Coronary artery (tissue), 2 donors: ENCODE measurements at regions not wholly inside any gene's neighbourhood (a gene's known extent, or its start where the extent isn't known, plus 50 kb on each side); places are given as distances from the start of the nearest gene placed in this dataset.
"Not testable (repeated sequence)": the region's sequence is repeated elsewhere in the genome, so short reads cannot be mapped to it uniquely, and the experiment has no call there.

Experiments used
- DNase-seq: peaks from one replicate; pipeline ENCODE4 v3.0.0-alpha.2; 2017; ENCODE audit warnings: low spot score
- H3K27ac ChIP-seq, 2 donors: fragments of 200-600 bp; sonication (generic); one replicate each; pipeline ENCODE4 v1.5.1; 2016 to 2019
- H3K4me3 ChIP-seq: fragments of 200-600 bp; sonication (generic); 2 replicates; pipeline ENCODE4 v1.5.1; 2016; ENCODE audit warnings: mild to moderate bottlenecking, moderate library complexity
- TF ChIP-seq, protein P1 (sequence below): fragments of 200-600 bp; sonication (generic); IDR thresholded peaks from one replicate; pipeline ENCODE4 v1.5.1; 2019; ENCODE audit warnings: antibody characterized with exemption

DNA sequence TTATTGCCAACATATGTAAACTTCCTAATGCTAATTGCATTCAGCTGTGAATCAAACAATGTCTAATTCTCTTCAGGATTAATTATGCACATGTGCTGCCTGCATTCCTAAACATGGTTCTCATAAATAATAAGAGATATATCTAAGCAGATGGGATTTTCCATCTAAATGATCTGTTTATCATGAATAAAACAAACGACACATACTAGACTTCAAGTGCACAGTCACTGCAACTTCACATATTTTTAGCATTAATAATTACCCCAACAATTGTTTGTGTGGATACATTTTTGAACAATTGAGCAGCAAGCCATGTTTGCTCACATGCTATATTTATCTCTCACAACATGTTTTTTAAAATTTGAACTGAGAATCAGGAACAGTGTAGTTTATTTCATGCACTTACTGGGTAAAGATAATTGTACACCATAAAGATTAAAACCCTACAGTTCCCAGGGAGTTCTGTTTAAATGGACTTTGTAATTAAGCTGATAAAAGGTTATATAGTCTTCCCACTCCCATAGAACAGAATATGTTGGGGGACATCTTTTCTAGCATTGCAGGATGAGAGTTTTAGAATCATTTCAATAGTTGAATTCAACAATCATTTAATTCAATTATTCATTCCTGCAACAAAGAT, 378.5 kb downstream of the MDFIC start:
- Histone ChIP-seq H3K27ac (no peak overlapping the region), H3K4me3 (no peak overlapping the region)
- TF ChIP-seq, protein P1, sequence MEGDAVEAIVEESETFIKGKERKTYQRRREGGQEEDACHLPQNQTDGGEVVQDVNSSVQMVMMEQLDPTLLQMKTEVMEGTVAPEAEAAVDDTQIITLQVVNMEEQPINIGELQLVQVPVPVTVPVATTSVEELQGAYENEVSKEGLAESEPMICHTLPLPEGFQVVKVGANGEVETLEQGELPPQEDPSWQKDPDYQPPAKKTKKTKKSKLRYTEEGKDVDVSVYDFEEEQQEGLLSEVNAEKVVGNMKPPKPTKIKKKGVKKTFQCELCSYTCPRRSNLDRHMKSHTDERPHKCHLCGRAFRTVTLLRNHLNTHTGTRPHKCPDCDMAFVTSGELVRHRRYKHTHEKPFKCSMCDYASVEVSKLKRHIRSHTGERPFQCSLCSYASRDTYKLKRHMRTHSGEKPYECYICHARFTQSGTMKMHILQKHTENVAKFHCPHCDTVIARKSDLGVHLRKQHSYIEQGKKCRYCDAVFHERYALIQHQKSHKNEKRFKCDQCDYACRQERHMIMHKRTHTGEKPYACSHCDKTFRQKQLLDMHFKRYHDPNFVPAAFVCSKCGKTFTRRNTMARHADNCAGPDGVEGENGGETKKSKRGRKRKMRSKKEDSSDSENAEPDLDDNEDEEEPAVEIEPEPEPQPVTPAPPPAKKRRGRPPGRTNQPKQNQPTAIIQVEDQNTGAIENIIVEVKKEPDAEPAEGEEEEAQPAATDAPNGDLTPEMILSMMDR: no peak
- DNase-seq: no peak

DNA sequence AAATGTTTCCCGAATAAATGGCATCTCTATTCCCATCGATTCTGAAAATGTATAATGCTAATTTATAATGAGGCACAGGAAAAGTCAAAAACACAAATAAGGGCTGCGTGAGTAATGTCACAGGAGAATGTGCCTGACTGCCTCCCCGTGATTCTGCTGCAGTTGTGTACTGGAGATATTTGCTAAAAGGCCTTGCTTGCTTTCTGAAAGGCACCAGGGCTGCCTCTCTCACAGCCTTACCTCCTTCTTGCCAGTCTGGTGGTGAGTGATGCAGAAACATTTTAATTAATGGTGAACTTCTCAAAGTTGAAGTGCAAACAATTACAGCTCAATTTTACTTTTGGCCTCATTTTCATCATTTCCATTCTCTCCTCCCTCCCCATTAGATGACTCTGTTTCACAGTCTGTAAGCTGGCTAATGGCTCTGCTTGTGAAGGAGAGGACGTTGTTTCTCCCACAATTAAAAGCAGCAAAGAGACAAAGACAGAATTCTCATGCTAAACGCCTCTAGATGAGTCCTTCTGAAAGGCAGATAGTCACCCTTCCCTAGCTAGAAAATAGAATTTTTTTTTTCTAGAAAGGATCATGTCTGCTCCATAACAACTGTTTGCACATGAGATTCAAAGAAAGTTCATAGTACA, 377.6 kb downstream of the MDFIC start:
- Histone ChIP-seq H3K27ac (no peak overlapping the region), H3K4me3 (no peak overlapping the region)
- TF ChIP-seq, protein P1: no peak
- no peak for DNase-seq

DNA sequence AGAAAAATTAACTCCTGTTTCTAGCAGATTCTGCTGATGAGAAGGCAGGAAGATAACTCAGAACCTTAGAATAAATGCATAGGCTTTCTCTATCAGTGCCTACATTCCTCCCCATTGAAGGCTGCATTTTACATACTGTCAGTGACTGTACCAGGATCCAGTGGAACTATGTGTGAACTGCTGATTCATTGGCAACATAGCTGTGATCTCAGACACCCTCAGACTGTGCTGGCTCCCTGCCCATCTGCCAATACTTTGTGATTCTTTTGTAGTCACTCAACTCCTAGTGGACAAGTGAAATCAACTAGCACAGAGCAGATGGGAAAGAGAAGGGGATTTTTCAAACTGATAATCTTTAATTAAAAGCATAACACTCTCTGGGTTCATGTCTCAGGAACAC, 375.8 kb downstream of the MDFIC start:
- H3K4me3 ChIP-seq: no peak overlapping the region
- H3K27ac ChIP-seq: no peak overlapping the region
- TF ChIP-seq, protein P1: no peak
- no peak for DNase-seq

DNA sequence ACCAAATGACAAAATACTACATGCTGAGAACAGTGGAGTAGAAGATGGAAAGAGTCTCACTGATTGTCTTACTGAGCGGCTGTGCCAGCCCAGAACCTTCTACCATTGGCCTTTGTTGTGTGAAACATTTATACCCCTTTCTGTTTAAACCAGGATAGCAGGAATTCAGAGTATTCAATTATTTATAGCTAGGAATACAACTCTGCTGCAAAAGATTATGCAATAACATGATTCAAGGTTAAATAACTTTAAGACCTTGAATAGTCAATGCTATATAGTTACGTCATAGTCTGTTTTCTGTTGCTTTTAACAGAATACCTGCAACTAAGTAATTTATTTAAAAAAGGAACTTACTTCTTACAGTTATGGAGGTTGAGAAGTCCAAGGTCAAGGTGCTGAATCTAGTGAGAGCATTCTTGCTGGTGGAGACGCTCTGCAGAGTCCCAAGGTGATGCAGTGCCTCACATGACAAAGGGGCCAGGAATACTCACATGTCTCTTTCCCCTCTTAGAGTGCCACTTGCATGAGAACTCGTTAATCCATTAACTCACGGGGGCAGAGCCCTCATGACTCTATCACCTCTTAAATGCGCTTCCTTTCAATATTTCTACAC, 371.8 kb downstream of the MDFIC start:
- TF ChIP-seq, protein P1: no peak
- DNase-seq: no peak
- Histone ChIP-seq H3K4me3 (no peak overlapping the region), H3K27ac (no peak overlapping the region)

DNA sequence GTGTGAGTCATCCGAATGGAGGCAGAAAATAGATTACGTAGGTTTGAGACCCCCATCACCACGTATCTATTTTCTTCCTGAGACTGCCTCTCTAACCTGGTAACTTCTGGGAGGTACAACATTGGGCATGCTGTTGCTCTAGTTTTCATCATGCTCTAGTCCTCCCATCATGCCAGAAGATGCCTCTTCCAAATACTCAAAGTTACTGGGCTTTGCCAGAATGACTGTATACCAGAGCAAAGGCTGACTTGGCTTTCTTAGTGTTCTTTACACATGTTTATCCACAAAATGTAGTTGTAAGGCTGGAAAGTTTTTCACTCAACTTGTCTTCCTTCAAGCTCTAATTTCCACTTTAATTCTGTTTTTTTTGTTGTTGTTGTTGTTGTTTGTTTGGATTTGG, 370.5 kb downstream of the MDFIC start:
- no peak for DNase-seq
- no peak overlapping the region for H3K27ac ChIP-seq
- TF ChIP-seq, protein P1: no peak
- no peak overlapping the region for H3K4me3 ChIP-seq

DNA sequence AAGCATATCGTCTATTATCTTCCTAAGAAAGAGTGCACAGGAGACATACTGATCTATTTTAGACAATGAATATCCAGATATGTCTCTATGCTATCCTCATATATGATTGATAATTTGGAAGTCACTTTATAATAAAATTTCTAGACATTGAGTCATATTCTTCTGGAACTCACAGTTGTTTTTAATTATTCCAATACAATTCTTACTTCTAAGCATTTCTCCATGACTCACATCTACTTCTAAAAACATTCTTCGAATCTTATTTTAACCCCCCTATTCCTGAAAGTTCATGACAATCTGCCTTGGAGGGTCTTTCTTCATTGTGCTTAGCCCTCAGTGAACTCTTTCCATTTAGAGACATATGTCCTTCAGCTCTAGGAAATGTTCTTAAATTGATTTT, 368.1 kb downstream of the MDFIC start:
- DNase-seq: no peak
- no peak overlapping the region for H3K4me3 ChIP-seq
- TF ChIP-seq, protein P1: no peak
- H3K27ac ChIP-seq: no peak overlapping the region

DNA sequence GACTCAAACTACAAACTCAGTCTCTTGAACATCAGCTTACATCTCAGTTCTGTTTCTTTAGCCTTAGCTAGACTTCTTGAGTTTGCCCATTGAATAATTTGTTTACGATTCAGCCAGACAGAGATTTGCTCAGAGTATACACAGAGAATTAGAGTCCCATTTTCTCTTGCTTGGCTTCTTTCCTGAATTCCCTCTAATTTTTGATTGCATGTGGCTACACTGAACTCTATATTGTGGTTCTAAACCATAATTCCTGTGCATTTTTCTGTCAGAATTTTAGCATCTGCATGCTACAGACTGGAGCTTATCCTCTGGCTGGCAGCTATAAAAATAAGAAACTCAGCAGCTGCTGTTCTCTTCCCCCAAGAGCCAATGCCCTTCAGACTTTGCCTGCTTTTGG, 354.9 kb downstream of the MDFIC start:
- H3K4me3 ChIP-seq: no peak overlapping the region
- TF ChIP-seq, protein P1: no peak
- DNase-seq: no peak
- no peak overlapping the region for H3K27ac ChIP-seq

DNA sequence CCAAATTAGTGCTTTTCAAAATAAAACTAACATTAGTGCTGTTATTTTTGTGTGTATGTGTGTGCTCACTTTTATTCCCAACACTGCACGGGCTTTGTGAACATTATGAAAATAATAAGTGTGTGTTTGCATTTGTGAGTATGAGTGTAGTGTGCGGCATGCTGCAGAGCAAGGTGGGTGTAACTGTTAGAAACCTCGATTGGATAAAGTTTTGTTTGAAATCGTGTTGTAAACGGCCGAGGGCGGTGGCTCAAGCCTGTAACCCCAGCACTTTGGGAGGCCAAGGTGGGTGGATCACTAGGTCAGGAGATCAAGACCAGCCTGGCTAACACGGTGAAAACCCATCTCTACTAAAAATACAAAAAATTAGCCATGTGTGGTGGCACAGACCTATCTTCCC, 352.0 kb downstream of the MDFIC start:
- H3K27ac ChIP-seq, H3K4me3 ChIP-seq, DNase-seq: not testable (repeated sequence)
